Dedifferentiated amniotic fluid mesenchymal stem cell (primary cell): ENCODE measurements at regions not wholly inside any gene's neighbourhood (a gene's known extent, or its start where the extent isn't known, plus 50 kb on each side); places are given as distances from the start of the nearest gene placed in this dataset.

Experiments used
- DNase-seq: peaks from one replicate; pipeline ENCODE4 v3.0.0-alpha.2; 2016; ENCODE audit errors: extremely low spot score

DNA sequence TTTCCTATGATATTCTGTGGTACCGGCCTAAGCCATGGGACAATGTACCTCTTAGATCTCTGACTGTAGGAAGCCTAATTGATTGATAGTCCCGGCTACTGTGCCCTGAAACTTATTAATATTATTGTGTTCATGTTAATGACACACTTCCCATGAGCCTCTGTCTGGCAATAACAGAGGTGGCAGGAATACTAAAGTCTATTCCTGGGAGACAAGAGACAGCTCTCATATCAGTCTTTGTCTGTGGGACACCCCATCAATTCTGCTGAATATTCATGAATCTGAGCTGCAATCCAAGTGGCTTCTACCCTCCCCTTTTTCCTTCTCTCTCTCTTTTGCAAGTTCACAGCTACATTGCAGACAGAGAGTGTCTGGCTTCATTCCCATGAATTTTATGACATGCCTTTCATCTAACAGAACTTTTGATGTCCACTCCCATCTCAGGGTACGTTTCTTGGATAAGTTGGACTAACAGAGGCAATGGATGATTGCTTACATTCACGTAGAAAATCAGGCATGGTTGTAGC lies 907.5 kb downstream of the ZPLD1 start:
- DNase-seq, result no peak

- DNase-seq, result no peak
These were observed 914.9 kb downstream of the ZPLD1 start for GRCh38 chr3:103349760-103350159.

- DNase-seq, result no peak
These were observed 930.7 kb downstream of the ZPLD1 start for GRCh38 chr3:103365467-103365866.

DNA sequence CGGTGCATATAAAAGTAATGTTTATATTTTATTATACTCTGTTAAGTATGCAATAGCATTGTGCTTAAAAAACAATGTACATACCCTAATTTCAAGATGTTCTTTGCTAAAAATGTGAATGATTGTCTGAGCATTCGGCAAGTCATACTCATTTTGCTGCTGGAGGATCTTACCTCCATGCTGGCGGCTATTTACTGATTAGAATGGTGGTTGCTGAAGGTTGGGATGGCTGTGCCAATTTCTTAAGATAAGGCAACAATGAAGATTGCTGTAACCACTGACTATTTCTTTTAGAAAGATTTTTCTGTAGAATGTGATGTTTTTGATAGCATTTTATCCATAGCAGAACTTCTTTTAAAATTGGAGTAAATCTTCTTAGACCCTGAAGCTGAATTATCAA lies 932.7 kb downstream of the ZPLD1 start:
- no peak for DNase-seq

GRCh38 chr3:103371411-103371810 lies 936.6 kb downstream of the ZPLD1 start:
- no peak for DNase-seq

GRCh38 chr3:103372031-103372430 lies 937.2 kb downstream of the ZPLD1 start:
- DNase-seq, result no peak

GRCh38 chr3:103380391-103380790 lies 945.6 kb downstream of the ZPLD1 start:
- DNase-seq, result no peak

GRCh38 chr3:103381296-103382079 lies 946.7 kb downstream of the ZPLD1 start:
- DNase-seq, result no peak

DNA sequence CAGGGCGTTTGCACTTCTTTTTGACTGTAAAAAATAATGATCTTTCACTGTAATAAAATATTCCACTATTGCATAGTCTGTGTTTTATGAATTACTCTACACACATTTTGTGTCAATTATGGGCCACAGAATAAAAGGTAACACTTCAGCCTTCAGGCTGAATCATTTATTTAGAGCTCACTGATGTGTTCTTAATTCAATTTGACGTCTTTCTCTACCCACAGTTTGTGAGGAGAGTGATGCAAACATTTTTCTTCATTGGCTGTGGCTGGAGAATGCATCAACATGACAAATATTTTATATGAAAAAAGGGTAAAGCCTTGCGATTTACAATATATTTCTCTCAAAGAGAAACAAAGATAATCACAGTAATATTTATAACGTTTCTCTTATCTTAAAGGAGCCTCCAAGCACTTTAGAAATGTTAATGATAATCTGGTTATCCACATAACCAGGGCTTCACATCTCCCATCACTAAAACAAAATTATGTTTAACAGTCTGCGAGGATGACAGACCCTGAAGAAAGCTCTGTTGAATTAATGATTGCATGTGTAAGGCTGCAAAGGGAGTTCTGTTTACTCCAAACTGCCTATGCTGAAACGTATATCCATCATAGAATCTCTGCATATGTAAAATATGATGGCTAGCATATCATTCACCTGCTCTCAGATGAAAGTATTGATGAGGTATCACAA lies 951.3 kb downstream of the ZPLD1 start:
- no peak for DNase-seq

GRCh38 chr3:103388214-103388613 lies 953.4 kb downstream of the ZPLD1 start:
- no peak for DNase-seq

GRCh38 chr3:103389356-103389755 lies 954.5 kb downstream of the ZPLD1 start:
- no peak for DNase-seq

DNA sequence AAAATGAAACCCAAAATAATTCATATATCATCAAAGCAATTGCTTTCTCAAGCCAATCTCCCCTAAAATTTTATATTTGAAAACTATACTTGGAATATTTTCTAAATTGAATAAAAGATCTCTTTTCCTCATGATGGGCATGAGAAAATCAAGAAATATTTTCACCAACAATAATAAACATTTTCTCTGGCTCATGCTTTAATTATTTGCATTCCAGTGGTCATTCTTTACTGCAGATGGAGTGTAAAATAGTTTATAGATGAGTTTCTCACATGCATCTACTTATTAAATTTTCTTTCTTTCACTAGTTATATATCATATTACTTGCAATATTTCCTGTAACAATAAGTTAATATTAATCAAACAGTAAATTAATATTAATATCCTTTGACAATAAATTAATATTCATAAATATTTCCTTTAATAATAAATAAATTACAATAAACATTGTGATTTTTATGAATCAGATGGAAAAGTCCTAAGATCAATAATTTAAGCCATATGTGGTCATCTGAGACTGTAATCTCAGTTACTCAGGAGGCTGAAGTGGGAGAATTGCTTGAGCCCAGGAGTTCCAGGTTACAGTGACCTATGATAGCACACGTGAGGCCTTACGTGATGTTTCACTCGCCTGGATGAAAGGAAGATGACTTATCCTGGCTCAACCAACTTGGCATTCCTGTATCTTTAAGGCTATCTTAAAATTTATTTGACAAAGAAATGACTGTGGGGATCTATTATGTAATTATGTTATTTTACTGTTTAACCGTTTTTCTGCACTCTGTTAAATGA lies 958.8 kb downstream of the ZPLD1 start:
- DNase-seq, result no peak

GRCh38 chr3:103403191-103403590 lies 968.4 kb downstream of the ZPLD1 start:
- DNase-seq, result no peak

- DNase-seq, result no peak
These were observed 971.6 kb downstream of the ZPLD1 start for GRCh38 chr3:103406320-103406850.

DNA sequence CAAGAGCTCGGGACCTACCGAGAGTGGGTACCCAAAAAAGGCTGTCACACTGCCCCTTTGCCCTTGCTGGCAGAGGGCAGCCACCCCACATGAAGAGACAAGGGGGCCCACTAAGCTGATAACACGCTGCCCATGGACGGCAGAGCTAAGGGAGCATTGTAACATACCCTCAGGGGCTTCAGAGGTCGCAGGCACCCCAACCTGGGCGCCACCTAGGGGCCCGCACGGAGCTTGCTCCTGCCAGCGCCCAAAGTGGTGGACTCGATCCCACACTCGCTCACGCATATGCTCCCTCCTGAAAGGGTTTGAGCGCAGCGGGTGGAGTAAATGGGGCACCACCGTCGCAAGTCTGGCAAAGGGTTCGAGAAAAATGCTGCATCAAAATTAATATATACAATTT lies 975.4 kb downstream of the ZPLD1 start:
- DNase-seq, result no peak

- no peak for DNase-seq
These were observed 986.6 kb downstream of the ZPLD1 start for GRCh38 chr3:103421460-103421859.

- DNase-seq, result no peak
These were observed 1003.1 kb downstream of the ZPLD1 start for GRCh38 chr3:103437883-103438282.

GRCh38 chr3:103440539-103441203 lies 1005.9 kb downstream of the ZPLD1 start:
- no peak for DNase-seq

DNA sequence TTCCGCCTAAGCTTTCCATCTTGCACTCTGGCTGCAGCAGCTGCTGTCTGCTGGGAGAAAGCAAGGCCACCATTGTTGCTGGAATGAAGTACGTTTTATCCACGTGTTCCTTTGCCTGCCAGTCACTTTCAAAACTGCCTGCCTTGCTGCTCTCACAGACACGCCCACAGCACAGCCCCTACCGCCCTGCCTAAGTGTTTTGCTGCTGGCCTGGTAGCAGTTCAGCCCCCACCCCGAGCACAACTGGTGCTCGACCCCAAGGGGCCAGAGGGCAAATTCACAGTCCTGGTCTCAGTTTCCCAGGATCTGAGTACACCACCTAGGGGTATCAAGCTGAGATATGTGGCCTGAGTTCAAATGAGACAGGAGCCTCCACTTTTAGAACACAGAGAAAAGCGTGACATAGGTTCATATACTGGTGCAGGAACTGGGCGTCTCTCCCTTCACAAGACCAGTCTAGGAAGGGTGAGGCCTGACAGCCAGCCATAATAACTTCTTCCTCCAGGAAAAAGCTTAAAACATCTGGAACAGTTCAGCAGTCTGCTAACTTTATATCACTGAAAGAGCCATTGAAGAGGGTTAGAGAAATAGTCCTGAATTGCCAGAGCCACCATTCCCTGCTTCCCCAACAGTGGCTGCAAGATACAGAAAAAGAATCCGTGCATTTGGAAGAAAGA lies 1012.3 kb downstream of the ZPLD1 start:
- DNase-seq, result no peak

DNA sequence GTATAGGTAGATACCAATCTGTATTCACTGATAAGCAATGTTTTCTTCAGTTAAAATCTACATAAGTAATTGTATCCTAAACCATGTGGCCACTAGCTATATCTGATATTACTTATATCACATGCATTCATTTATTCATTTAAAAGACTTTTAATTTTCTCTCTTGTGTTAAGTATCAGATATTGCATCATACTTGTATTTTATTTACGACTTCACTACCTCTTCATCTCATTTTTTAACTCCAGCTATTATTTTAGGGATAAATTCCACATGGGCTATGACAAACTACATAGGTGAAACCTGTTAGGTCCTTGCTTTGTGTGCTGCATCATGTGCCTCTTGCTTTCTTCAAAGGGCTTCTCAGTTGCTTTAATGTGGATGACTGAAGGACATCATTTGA lies 1018.3 kb downstream of the ZPLD1 start:
- no peak for DNase-seq

- no peak for DNase-seq
These were observed 1025.0 kb downstream of the ZPLD1 start for GRCh38 chr3:103459815-103460214.
